Activated naive CD4-positive, alpha-beta T cell treated with anti-CD3 and anti-CD28 coated beads, Interleukin-2, amount 50 U/mL, for 72 hours (primary cell): ENCODE measurements at regions not wholly inside any gene's neighbourhood (a gene's known extent, or its start where the extent isn't known, plus 50 kb on each side); places are given as distances from the start of the nearest gene placed in this dataset.

Source experiments
- ATAC-seq, 2 donors: fragments of 150-1000 bp; cut with Tn5 transposase; 2 replicates each; pipeline ENCODE4 v1.10.0; 2021; ENCODE audit warnings: mild to moderate bottlenecking in 2 of 2, moderate library complexity in 2 of 2
- DNase-seq, 2 donors: peaks; one replicate each; pipeline ENCODE4 v3.0.0; 2021 to 2022; ENCODE audit warnings: low spot score in 2 of 2
- H3K27ac Mint-ChIP-seq, 2 donors: one replicate each; pipeline ENCODE4 v1.8.0; 2022; ENCODE audit warnings: mild to moderate bottlenecking in 2 of 2, mixed read lengths in 2 of 2
- H3K36me3 Mint-ChIP-seq, 2 donors: one replicate each; pipeline ENCODE4 v1.8.0; 2022; ENCODE audit warnings: mixed read lengths in 2 of 2
- H3K9me3 Mint-ChIP-seq, 2 donors: one replicate each; pipeline ENCODE4 v1.8.0; 2022; ENCODE audit warnings: mixed read lengths in 2 of 2

DNA sequence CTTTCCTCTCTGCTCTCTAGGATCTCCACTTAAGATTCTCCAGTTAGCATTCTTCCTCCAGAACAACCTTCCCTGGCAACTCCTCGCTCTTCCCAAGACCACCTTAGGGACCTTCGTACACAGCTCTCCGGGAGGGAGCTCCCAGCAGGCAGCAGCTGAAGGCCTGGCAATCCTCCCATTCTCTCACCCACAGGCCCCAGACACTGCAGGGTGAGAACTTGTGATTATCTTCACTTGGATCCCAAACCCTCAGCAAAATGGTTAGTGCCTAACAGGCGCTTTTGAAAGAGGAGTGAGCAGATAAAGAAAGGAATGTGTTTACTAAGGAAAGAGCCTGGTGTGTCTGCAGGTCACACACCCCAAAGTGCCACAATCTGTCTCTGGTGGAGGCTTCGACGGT, 83.8 kb upstream of the SNTG2 start:
- no peaks in the 10 kb centered on the region for H3K9me3 Mint-ChIP-seq
- ATAC-seq (no peak), DNase-seq (no peak)
- H3K27ac Mint-ChIP-seq: no peak overlapping the region
- H3K36me3 Mint-ChIP-seq: no peaks in the 10 kb centered on the region

- no peak overlapping the region for H3K27ac Mint-ChIP-seq
- ATAC-seq (no peak), DNase-seq (no peak)
- H3K36me3 Mint-ChIP-seq: no peaks in the 10 kb centered on the region
- H3K9me3 Mint-ChIP-seq: no peaks in the 10 kb centered on the region
These were observed 84.5 kb upstream of the SNTG2 start for GRCh38 chr2:866009-866680.

DNA sequence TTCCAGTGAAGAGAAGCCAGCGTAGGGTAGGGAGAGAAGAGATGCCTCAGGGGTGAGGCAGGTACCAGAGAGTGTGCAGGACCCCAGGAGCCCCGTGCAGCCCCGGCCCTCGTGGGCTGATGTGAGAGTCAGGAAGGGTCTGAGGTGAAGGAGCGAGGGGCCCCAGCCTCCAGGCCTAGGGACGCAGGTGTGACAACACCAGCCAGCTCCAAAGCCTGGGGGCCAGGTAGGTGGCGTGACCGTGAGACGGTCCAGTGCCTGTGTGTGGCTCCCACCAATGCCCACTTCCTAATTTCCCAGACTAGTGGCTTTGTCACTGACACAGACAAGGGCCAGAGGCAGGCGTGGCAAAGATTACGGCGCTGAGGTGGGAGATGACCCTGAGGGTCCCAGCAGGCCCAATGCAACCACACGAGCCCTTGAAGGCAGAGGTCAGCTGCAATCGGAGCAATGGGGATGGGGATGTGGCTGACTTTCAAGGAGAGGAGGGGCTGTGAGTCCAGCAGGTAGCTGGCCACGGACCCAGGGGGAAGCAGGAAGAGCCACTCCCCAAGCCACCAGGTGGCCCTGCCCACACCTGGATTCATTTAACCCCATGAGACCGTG, 86.0 kb upstream of the SNTG2 start:
- no peak overlapping the region for H3K27ac Mint-ChIP-seq
- H3K9me3 Mint-ChIP-seq: no peaks in the 10 kb centered on the region
- no peak for DNase-seq
- H3K36me3 Mint-ChIP-seq: no peaks in the 10 kb centered on the region
- no peak for ATAC-seq

DNA sequence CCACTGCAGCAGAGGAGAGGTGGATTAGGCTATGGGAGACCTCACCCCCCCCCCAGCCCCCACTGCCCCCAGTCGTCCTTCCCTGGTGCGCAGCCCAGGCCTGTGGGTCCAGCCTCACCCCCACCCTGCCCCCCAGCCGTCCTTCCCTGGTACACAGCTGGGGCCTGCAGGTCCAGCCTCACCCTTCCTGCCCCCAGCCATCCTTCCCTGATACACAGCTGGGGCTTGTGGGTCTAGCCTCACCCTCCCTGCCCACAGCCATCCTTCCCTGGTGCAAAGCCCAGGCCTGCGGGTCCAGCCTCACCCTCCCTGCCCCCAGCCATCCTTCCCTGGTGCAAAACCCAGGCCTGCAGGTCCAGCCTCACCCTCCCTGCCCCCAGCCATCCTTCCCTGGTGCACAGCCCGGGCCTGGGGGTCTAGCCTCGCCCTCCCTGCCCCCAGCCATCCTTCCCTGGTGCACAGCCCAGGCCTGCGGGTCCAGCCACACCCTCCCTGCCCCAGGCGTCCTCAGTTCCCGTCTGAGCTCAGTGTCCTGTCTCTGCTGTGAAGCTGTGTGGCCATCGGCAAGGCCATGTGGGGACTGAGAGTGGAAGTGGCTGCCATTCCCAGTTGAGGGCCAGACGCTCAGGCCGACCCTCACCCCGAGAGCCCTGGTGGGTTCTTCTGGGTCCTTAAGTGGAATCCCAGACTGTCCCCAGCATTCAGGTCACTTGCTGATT, 86.8 kb upstream of the SNTG2 start:
- Mint-ChIP-seq H3K9me3 (no peaks in the 10 kb centered on the region), H3K27ac (no peak overlapping the region)
- ATAC-seq: no peak

DNA sequence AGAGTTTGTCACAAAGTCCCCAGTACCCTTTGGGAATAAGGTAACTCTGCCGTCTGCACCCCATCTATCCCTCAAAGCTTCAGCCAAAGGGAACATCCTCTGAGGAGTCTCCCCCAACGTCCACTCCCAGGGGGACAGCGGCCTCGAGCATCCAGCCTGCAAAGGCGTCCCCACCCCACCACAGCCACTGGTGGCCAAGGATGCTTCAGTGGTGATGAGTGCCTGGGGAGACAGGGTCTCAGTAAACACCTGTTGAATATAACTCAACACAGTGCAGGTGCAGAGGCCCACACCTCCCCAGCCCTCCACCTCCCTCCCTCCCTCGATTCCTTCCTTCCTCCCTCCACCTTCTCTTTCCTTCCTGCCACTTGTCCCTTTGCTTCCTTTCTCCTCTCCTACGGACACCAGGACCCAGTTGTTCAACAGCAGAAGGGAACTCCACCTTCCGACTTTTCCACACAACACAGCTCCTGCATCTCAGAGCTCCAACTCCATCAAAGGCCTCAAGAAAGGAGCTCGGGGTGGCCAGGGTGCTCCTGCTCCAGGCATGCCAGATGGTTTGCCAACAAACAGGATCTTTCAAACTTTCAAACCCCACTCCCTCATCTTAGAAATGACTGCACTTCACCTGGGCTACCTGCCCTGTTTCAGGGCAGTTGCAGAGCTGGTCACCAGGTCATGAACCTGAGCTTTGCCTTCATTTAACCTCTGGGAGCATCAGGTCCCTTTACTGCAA, 87.8 kb upstream of the SNTG2 start:
- Mint-ChIP-seq H3K36me3 (no peaks in the 10 kb centered on the region), H3K27ac (no peak overlapping the region), H3K9me3 (no peaks in the 10 kb centered on the region)
- no peak for DNase-seq
- ATAC-seq: no peak

More for the DNA sequence above, 86.8 kb upstream of the SNTG2 start:
- H3K36me3 Mint-ChIP-seq: no peaks in the 10 kb centered on the region
- DNase-seq: no peak

- no peaks in the 10 kb centered on the region for H3K36me3 Mint-ChIP-seq
- ATAC-seq (no peak), DNase-seq (no peak)
- H3K9me3 Mint-ChIP-seq: no peaks in the 10 kb centered on the region
- H3K27ac Mint-ChIP-seq: no peak overlapping the region
These were observed 88.3 kb upstream of the SNTG2 start for GRCh38 chr2:862355-862687.

- Mint-ChIP-seq H3K9me3 (no peaks in the 10 kb centered on the region), H3K36me3 (no peaks in the 10 kb centered on the region), H3K27ac (no peak overlapping the region)
- no peak for DNase-seq
- no peak for ATAC-seq
These were observed 88.8 kb upstream of the SNTG2 start for GRCh38 chr2:861655-862354.

DNA sequence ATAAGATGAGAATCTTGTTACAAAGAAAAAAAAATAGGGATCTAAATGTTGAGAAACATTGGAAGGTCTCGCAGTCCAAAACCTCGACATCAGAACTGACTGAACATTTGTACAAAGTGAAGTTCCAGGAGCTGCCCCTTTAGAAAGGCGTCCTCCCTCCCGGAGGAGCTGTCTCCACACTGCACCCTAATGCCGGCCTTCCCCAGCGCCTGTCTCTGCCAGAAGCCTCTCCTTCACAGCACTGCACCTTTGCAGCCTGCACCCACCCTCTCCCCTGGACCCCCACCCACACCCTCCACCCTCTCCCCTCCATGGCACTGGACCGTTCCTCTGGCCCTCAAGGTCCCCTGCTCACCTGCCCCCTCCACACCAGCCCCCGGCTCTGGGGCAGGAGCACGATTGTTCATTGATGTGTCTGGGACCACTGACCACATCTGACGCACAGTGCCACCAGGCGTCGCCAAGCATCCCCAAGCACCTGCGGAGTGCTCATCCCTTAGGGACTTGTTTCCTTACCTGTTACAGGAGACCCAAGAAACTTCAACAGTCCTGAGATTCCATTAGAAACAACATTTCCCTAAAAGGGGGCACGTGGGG, 90.3 kb upstream of the SNTG2 start:
- H3K27ac Mint-ChIP-seq: no peak overlapping the region
- DNase-seq (no peak), ATAC-seq (no peak)
- H3K9me3 Mint-ChIP-seq: peaks cover 4 to 6% of the 10 kb centered on the region in 2 donors
- peaks cover 5 to 8% of the 10 kb centered on the region in 2 donors for H3K36me3 Mint-ChIP-seq

DNA sequence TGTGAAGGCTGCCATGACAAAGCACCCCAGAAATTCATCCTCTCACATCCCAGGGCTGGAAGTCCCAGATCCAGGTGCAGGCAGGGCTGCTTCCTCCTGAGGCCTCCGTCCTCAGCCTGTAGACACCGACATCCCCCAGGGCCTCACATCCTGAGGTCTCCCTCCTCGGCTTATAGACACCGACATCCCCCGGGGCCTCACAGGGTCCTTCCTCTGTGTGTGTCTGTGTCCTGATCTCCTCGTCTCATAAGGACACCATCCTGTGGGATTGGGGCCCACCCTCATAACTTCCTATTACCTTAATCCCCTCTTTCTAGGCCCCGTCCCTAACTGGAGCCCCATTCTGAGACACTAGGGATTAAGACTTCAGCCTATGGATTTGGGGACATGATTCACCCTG, 92.0 kb upstream of the SNTG2 start:
- no peak for ATAC-seq
- Mint-ChIP-seq H3K9me3 (peaks cover 13 to 19% of the 10 kb centered on the region in 2 donors), H3K27ac (no peak overlapping the region), H3K36me3 (peaks cover 15 to 23% of the 10 kb centered on the region in 2 donors)
- DNase-seq: no peak

GRCh38 chr2:857937-858336, 92.7 kb upstream of the SNTG2 start:
- H3K9me3 Mint-ChIP-seq: peaks cover 13 to 19% of the 10 kb centered on the region in 2 donors
- H3K36me3 Mint-ChIP-seq: peaks cover 15 to 23% of the 10 kb centered on the region in 2 donors
- H3K27ac Mint-ChIP-seq: peak overlapping the region in 1 of 2 donors; percentile 3
- DNase-seq (no peak), ATAC-seq (no peak)

- peaks cover 13 to 19% of the 10 kb centered on the region in 2 donors for H3K9me3 Mint-ChIP-seq
- no peak for ATAC-seq
- DNase-seq: no peak
- peaks cover 15 to 23% of the 10 kb centered on the region in 2 donors for H3K36me3 Mint-ChIP-seq
- H3K27ac Mint-ChIP-seq: no peak overlapping the region
These were observed 93.6 kb upstream of the SNTG2 start for GRCh38 chr2:857081-857480.

DNA sequence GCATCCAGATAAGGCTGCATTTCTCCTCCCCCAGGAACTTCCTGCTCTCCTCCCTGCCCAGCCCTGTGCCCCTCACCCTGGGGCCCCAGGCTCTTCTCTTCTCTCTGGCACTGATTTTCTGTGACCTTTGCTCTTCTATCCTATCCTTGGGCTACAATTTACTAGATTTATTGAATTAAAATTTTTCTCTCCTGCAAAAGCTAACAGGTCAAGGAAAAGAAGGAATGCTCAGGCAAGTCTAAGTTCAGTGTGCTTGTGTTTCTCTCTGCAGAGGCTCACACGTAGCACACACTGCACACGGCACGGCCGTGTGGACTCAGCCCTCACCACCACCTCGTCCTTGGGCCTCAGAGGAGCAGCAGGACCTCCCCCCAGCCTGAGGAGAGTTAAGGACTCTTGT, 94.2 kb upstream of the SNTG2 start:
- Mint-ChIP-seq H3K9me3 (peaks cover 13 to 19% of the 10 kb centered on the region in 2 donors), H3K27ac (no peak overlapping the region), H3K36me3 (peaks cover 15 to 23% of the 10 kb centered on the region in 2 donors)
- DNase-seq (no peak), ATAC-seq (no peak)

- peaks cover 15 to 23% of the 10 kb centered on the region in 2 donors for H3K36me3 Mint-ChIP-seq
- no peak for ATAC-seq
- peaks cover 13 to 19% of the 10 kb centered on the region in 2 donors for H3K9me3 Mint-ChIP-seq
- peak overlapping the region in 1 of 2 donors; percentile 46 for H3K27ac Mint-ChIP-seq
- DNase-seq: no peak
These were observed 94.6 kb upstream of the SNTG2 start for GRCh38 chr2:856041-856440.

GRCh38 chr2:855177-855576, 95.5 kb upstream of the SNTG2 start:
- DNase-seq (no peak), ATAC-seq (peak in 1 of 2 donors; percentile 44)
- H3K27ac Mint-ChIP-seq: peak overlapping the region in 1 of 2 donors; percentile 46
- peaks cover 13 to 19% of the 10 kb centered on the region in 2 donors for H3K9me3 Mint-ChIP-seq
- peaks cover 15 to 23% of the 10 kb centered on the region in 2 donors for H3K36me3 Mint-ChIP-seq

DNA sequence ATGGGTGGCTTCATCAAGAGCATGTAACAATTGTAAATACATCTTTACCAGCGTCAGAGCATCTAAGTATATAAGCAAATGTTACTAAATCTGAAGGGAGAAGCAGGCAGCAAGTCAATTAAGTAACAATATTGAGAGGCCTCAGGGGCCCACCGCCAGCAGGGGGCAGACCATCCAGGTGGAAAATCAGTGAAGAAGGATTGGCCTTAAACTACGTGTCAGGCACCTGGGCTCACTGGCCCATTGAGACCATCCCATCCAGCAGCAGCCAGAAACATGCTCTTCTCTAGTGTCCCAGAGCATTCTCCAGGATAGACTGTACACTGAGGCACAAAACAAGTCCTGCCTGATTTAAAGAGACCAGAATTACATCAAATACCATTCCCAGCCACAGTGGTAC, 96.2 kb upstream of the SNTG2 start:
- peaks cover 15 to 23% of the 10 kb centered on the region in 2 donors for H3K36me3 Mint-ChIP-seq

DNA sequence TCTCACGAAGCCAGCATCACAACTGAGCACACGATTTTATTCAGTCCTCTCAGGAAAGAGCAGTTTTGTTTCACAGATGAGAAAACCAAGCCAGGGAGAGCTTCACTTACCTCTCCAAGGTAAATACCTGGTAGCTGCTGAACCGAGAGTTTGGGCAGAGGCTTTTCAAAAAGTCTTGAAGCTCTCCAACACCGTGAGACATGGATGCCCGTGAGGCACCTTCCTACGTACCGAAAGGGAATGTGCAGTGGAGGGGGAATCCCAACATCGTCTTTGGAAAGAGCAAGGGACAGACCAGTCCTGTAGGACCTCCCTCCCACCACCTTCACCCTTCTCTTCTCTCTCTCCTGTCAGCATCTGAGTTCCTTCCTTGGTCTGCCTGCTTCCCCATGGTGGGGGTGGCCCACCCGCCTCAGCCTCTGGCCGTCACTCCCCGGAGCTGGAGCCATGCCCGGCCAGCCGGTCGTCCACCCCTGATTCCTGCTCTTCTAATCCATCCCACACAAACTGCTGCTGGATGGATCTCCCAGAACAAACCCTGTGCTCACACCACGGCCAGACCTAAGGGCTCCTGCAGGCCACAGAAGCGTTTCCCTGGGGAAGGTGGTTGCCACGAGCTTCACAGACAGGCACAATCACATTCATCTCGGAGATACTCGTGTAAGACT, 97.3 kb upstream of the SNTG2 start:
- ATAC-seq (no peak), DNase-seq (no peak)
- Mint-ChIP-seq H3K27ac (no peak overlapping the region), H3K9me3 (peaks cover 13 to 19% of the 10 kb centered on the region in 2 donors), H3K36me3 (peaks cover 15 to 23% of the 10 kb centered on the region in 2 donors)

More for the DNA sequence above, 96.2 kb upstream of the SNTG2 start:
- Mint-ChIP-seq H3K9me3 (peaks cover 13 to 19% of the 10 kb centered on the region in 2 donors), H3K27ac (peak overlapping the region in 1 of 2 donors; percentile 46)
- DNase-seq (peak in 1 of 2 donors; percentile 65), ATAC-seq (peak in 1 of 2 donors; percentile 45)
